HepG2 (cell line): ENCODE measurements at regions not wholly inside any gene's neighbourhood (a gene's known extent, or its start where the extent isn't known, plus 50 kb on each side); places are given as distances from the start of the nearest gene placed in this dataset.

ENCODE experiments used
- ATAC-seq: fragments of 200-7000 bp; cut with Tn5 transposase; 3 replicates; pipeline ENCODE4 v1.9.1; 2020; ENCODE audit warnings: mild to moderate bottlenecking, moderate library complexity
- BruUV-seq: library from RNA; stranded (reverse); fragments of 400-500 nt; replicated peaks from 2 replicates; lab custom pipeline; 2021; lab: Mats Ljungman, UMichigan
- CTCF ChIA-PET: fragments of 300-600 bp; formaldehyde crosslinking; extraction: SDS; loops from one replicate; lab custom pipeline; 2021; ENCODE audit warnings: low total read pairs, inconsistent platforms, low intra/inter-chr PET ratio; lab: Yijun Ruan, JAX
- POLR2A ChIA-PET: fragments of 350-600 bp; sonication (Branson Sonifier 250); formaldehyde crosslinking; loops from one replicate; lab custom pipeline; 2020; ENCODE audit warnings: antibody characterized with exemption, inconsistent platforms; lab: Yijun Ruan, JAX
- DNase-seq: peaks from one replicate; pipeline ENCODE4 v3.0.0-alpha.2; 2015; ENCODE audit warnings: low spot score
- FAIRE-seq: peaks from 3 replicates; lab custom pipeline; 2011; peaks lifted over from hg19 to GRCh38; lab: Jason Lieb, UNC
- H2AFZ ChIP-seq: one replicate; pipeline ENCODE4 v1.6.1; 2011; ENCODE audit warnings: low read length, inconsistent platforms
- H3K27ac ChIP-seq: fragments of 300-600 bp; 3 replicates; pipeline ENCODE4 v1.8.0; 2011; ENCODE audit warnings: mixed run types, mild to moderate bottlenecking, mixed read lengths, low read length, inconsistent platforms; ENCODE audit not compliant: insufficient read depth; ENCODE audit errors: extremely low read length
- H3K27me3 ChIP-seq, 2 experiments: fragments of 200-600 bp in 1 of 2; 2 replicates in 1 of 2; 3 replicates in 1 of 2; pipeline versions ENCODE4 v1.6.0 to v1.8.0; 2011; ENCODE audit warnings: low read length in 2 of 2, mild to moderate bottlenecking in 2 of 2, moderate library complexity in 2 of 2, inconsistent platforms in 1 of 2; ENCODE audit not compliant: insufficient read depth in 2 of 2, control insufficient read depth in 1 of 2
- H3K36me3 ChIP-seq, 2 experiments: fragments of 200-600 bp in 1 of 2; replicated peaks in 1 of 2; 2 replicates in 1 of 2; 3 replicates in 1 of 2; pipeline versions ENCODE4 v1.5.1 to v1.8.0; 2011; ENCODE audit warnings: low read length in 2 of 2, inconsistent platforms in 1 of 2; ENCODE audit not compliant: insufficient read depth in 2 of 2, control insufficient read depth in 1 of 2
- H3K4me1 ChIP-seq: 2 replicates; pipeline ENCODE4 v1.5.1; 2012; ENCODE audit warnings: low read length, inconsistent platforms; ENCODE audit not compliant: insufficient read depth
- H3K4me2 ChIP-seq: 2 replicates; pipeline ENCODE4 v1.6.0; 2011; ENCODE audit warnings: low read depth, low read length, inconsistent platforms
- H3K4me3 ChIP-seq, 3 experiments: fragments of 200-600 bp in 1 of 3; sonication (generic), shearing (Covaris generic) in 1 of 3; replicated peaks in 1 of 3; 2 replicates each; pipeline ENCODE4 v1.5.1; 2011 to 2016; ENCODE audit warnings: low read length in 3 of 3, inconsistent platforms in 2 of 3, low read depth in 2 of 3, mild to moderate bottlenecking in 2 of 3, control low read depth in 1 of 3, mixed read lengths in 1 of 3; ENCODE audit not compliant: insufficient read depth in 1 of 3
- H3K79me2 ChIP-seq: one replicate; pipeline ENCODE4 v1.6.1; 2011; ENCODE audit warnings: low read length, inconsistent platforms; ENCODE audit not compliant: insufficient read depth
- H3K9ac ChIP-seq: 2 replicates; pipeline ENCODE4 v1.6.0; 2011; ENCODE audit warnings: mild to moderate bottlenecking, low read depth, low read length, inconsistent platforms; ENCODE audit not compliant: insufficient read depth
- H3K9me3 ChIP-seq: 2 replicates; pipeline ENCODE4 v1.5.1; 2012; ENCODE audit warnings: mild to moderate bottlenecking, low read length
- H4K20me1 ChIP-seq: 2 replicates; pipeline ENCODE4 v1.6.0; 2011; ENCODE audit warnings: inconsistent platforms, mild to moderate bottlenecking, low read length, moderate library complexity; ENCODE audit not compliant: insufficient read depth
- FOXK1 ChIP-seq: sonication (generic); formaldehyde crosslinking; IDR thresholded peaks from 2 replicates; pipeline ENCODE4 v1.4.0; 2020; ENCODE audit warnings: low read depth, missing genetic modification reagents, borderline replicate concordance
- GABPA ChIP-seq, 2 experiments: IDR thresholded peaks; 2 replicates each; pipeline ENCODE4 v1.6.1; 2011 to 2016; ENCODE audit warnings: low read depth in 2 of 2, low read length in 1 of 2, missing biosample characterization in 1 of 2, missing genetic modification characterization in 1 of 2
- HHEX ChIP-seq: IDR thresholded peaks from 2 replicates; pipeline ENCODE4 v1.6.1; 2016; ENCODE audit warnings: control low read depth
- NCOR1 ChIP-seq: fragments of 200-600 bp; sonication (generic); IDR thresholded peaks from 2 replicates; pipeline ENCODE4 v1.7.0; 2017; ENCODE audit warnings: antibody characterized with exemption, low read length, borderline replicate concordance
- SMAD3 ChIP-seq: sonication (generic); formaldehyde crosslinking; IDR thresholded peaks from 2 replicates; pipeline ENCODE4 v1.4.0; 2020; ENCODE audit warnings: missing genetic modification reagents
- TCF7 ChIP-seq: sonication (generic); IDR thresholded peaks from 2 replicates; pipeline ENCODE4 v1.6.1; 2016; ENCODE audit warnings: antibody characterized with exemption, low read depth
- ZNF12 ChIP-seq: sonication (generic); formaldehyde crosslinking; IDR thresholded peaks from 2 replicates; pipeline ENCODE4 v1.5.0; 2020; ENCODE audit warnings: missing genetic modification reagents
- ZNF224 ChIP-seq: sonication (generic); formaldehyde crosslinking; IDR thresholded peaks from 2 replicates; pipeline ENCODE4 v1.5.0; 2020; ENCODE audit warnings: mild to moderate bottlenecking, missing genetic modification reagents
- ZNF598 ChIP-seq: sonication (generic); formaldehyde crosslinking; IDR thresholded peaks from 2 replicates; pipeline ENCODE4 v1.5.1; 2020; ENCODE audit warnings: mild to moderate bottlenecking, missing genetic modification reagents, borderline replicate concordance
- ZNF776 ChIP-seq: sonication (generic); formaldehyde crosslinking; IDR thresholded peaks from 2 replicates; pipeline ENCODE4 v1.4.0; 2020; ENCODE audit warnings: mild to moderate bottlenecking, missing genetic modification reagents
- WGBS: methylation state at CpG from one replicate; pipeline ENCODE4 v1.1.6; 2017; ENCODE audit warnings: low lambda C conversion rate; 5-methylcytosine and 5-hydroxymethylcytosine counted together
- in situ Hi-C: cut with HindIII; loops from 2 replicates; pipeline ENCODE4 v1.10.0; 2017; ENCODE audit warnings: low pct_unique_long_range_greater_than_20kb; ENCODE audit not compliant: extremely low pct_ligation_motif_present
- intact Hi-C: fragments of 100-400 bp; cut with micrococcal nuclease; formaldehyde crosslinking; loops from one replicate; pipeline ENCODE4 v1.10.0; 2022; ENCODE audit not compliant: unreplicated experiment
- TF ChIP-seq, protein P1 (sequence below): sonication (generic); formaldehyde crosslinking; IDR thresholded peaks from 2 replicates; pipeline ENCODE4 v1.8.1; 2023; ENCODE audit warnings: mild to moderate bottlenecking, inconsistent platforms, moderate library complexity, missing genetic modification reagents, borderline replicate concordance
- TF ChIP-seq, protein P2 (sequence below): sonication (generic); formaldehyde crosslinking; IDR thresholded peaks from 2 replicates; pipeline ENCODE4 v1.5.0; 2020; ENCODE audit warnings: missing genetic modification reagents
- TF ChIP-seq, protein P3 (sequence below): sonication (generic); formaldehyde crosslinking; IDR thresholded peaks from 2 replicates; pipeline ENCODE4 v1.4.0; 2020; ENCODE audit warnings: missing genetic modification reagents, mild to moderate bottlenecking, borderline replicate concordance

DNA sequence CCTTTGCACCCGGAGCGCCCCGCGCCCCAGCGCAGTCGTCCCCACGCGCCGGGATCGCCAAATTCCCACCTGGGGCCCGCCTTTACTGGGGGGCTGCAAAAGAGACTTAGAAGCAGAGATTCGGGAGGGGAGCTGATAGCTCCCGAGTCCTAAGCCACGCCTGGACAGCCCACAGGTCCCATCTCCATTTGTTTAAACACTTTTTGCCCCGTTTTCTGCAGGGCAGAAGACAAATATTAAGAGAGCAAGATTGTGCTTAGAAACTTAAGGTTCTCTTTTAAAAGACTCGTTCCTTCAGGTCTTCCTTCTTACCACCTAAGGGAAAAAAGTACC is 299.1 kb upstream of the NFE2L3 start:
- in situ Hi-C loops (loop anchor here (5.0 to 10.0 kb wide), 4 partner anchors 138 to 596 kb away; no protein-coding TSS in a partner anchor), intact Hi-C loops (no loop called here)
- no peak overlapping the region for H3K9ac ChIP-seq
- no peak for TF ChIP-seq ZNF598
- TF ChIP-seq FOXK1, result no peak
- TF ChIP-seq, protein P1, sequence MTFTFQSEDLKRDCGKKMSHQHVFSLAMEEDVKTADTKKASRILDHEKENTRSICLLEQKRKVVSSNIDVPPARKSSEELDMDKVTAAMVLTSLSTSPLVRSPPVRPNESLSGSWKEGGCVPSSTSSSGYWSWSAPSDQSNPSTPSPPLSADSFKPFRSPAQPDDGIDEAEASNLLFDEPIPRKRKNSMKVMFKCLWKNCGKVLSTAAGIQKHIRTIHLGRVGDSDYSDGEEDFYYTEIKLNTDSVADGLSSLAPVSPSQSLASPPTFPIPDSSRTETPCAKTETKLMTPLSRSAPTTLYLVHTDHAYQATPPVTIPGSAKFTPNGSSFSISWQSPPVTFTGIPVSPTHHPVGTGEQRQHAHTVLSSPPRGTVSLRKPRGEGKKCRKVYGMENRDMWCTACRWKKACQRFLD (CRISPR knock-in tag), result no peak
- TF ChIP-seq SMAD3 (CRISPR knock-in tag), result no peak
- TF ChIP-seq TCF7, result no peak
- TF ChIP-seq ZNF776 (CRISPR knock-in tag), result no peak
- TF ChIP-seq, protein P2, sequence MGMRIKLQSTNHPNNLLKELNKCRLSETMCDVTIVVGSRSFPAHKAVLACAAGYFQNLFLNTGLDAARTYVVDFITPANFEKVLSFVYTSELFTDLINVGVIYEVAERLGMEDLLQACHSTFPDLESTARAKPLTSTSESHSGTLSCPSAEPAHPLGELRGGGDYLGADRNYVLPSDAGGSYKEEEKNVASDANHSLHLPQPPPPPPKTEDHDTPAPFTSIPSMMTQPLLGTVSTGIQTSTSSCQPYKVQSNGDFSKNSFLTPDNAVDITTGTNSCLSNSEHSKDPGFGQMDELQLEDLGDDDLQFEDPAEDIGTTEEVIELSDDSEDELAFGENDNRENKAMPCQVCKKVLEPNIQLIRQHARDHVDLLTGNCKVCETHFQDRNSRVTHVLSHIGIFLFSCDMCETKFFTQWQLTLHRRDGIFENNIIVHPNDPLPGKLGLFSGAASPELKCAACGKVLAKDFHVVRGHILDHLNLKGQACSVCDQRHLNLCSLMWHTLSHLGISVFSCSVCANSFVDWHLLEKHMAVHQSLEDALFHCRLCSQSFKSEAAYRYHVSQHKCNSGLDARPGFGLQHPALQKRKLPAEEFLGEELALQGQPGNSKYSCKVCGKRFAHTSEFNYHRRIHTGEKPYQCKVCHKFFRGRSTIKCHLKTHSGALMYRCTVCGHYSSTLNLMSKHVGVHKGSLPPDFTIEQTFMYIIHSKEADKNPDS (CRISPR knock-in tag), result no peak
- no peak for TF ChIP-seq HHEX (CRISPR knock-in tag)
- TF ChIP-seq ZNF12, result no peak
- TF ChIP-seq, protein P3, sequence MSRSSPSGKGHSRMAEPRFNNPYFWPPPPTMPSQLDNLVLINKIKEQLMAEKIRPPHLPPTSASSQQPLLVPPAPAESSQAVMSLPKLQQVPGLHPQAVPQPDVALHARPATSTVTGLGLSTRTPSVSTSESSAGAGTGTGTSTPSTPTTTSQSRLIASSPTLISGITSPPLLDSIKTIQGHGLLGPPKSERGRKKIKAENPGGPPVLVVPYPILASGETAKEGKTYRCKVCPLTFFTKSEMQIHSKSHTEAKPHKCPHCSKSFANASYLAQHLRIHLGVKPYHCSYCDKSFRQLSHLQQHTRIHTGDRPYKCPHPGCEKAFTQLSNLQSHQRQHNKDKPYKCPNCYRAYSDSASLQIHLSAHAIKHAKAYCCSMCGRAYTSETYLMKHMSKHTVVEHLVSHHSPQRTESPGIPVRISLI (CRISPR knock-in tag), result no peak
- TF ChIP-seq GABPA (IDR thresholded peaks at IDR 0.05; ENCODE audit: low read depth, low read length), result no peak
- TF ChIP-seq GABPA (CRISPR knock-in tag; IDR thresholded peaks at IDR 0.05; ENCODE audit: low read depth), result no peak
- no peak for TF ChIP-seq NCOR1
- no peak for TF ChIP-seq ZNF224
- H3K36me3 ChIP-seq, result no peaks in the 10 kb centered on the region
- no peaks in the 10 kb centered on the region for H4K20me1 ChIP-seq
- BruUV-seq, result no TSS peak
- peaks cover 44% of the 10 kb centered on the region for H3K4me1 ChIP-seq
- H3K4me3 ChIP-seq, result no peak overlapping the region
- ChIA-PET POLR2A (no interaction called here), CTCF (no interaction called here)
- no peak overlapping the region for H3K4me2 ChIP-seq
- no peak for ATAC-seq
- DNase-seq, result no peak
- no peak for FAIRE-seq
- WGBS, result 38% methylated on average over 11 of the region's 16 CpGs
- H3K27me3 ChIP-seq, result peaks cover 2 to 71% of the 10 kb centered on the region in 2 experiments
- no peak overlapping the region for H2AFZ ChIP-seq
- no peaks in the 10 kb centered on the region for H3K79me2 ChIP-seq
- no peak overlapping the region for H3K27ac ChIP-seq
- H3K9me3 ChIP-seq, result no peaks in the 10 kb centered on the region
